WI38 (cell line): ENCODE measurements at regions not wholly inside any gene's neighbourhood (a gene's known extent, or its start where the extent isn't known, plus 50 kb on each side); places are given as distances from the start of the nearest gene placed in this dataset.

Experiments
- H3K4me3 ChIP-seq: 2 replicates; pipeline ENCODE4 v1.5.1; 2011; ENCODE audit warnings: low read depth, mild to moderate bottlenecking, control low read depth, low read length
- TF ChIP-seq, protein P1 (sequence below): IDR thresholded peaks from 2 replicates; pipeline ENCODE4 v1.5.1; 2012; ENCODE audit warnings: low read depth, mild to moderate bottlenecking, control low read depth, low read length

DNA sequence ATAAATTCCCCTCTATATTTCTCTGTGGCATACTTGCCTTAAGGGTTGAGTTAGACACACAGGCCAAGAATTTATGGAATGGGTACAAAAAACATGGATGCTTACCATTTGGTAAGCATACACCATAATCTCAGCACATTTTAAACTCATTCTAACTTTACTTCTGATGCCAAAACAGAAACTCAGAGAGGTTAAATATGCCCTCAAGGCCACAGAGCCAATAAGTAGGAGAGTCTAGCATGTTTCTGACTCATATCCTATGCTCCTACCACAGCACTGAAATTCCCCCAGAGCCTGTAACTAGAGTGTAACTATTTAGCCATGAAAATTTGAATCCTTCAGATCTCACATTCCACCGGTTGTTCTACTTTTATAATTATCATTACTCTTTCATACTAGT is 559.7 kb downstream of the ACTL7B start:
- no peak overlapping the region for H3K4me3 ChIP-seq
- TF ChIP-seq, protein P1, sequence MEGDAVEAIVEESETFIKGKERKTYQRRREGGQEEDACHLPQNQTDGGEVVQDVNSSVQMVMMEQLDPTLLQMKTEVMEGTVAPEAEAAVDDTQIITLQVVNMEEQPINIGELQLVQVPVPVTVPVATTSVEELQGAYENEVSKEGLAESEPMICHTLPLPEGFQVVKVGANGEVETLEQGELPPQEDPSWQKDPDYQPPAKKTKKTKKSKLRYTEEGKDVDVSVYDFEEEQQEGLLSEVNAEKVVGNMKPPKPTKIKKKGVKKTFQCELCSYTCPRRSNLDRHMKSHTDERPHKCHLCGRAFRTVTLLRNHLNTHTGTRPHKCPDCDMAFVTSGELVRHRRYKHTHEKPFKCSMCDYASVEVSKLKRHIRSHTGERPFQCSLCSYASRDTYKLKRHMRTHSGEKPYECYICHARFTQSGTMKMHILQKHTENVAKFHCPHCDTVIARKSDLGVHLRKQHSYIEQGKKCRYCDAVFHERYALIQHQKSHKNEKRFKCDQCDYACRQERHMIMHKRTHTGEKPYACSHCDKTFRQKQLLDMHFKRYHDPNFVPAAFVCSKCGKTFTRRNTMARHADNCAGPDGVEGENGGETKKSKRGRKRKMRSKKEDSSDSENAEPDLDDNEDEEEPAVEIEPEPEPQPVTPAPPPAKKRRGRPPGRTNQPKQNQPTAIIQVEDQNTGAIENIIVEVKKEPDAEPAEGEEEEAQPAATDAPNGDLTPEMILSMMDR = no peak

DNA sequence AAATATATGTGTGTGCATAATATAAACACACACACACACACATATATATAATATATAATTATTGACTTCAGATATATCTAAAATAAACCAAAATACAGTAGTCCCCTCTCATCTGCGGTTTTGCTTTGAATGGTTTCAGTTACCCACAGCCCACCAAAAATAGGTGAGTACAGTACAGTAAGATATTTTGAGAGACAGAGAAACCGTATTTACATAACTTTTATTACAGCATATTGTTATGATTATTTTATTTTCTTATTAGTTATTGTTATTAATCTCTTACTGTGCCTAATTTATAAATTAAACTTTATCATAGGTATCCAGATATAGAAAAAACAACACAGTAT is 564.2 kb downstream of the ACTL7B start:
- no peak overlapping the region for H3K4me3 ChIP-seq
- TF ChIP-seq, protein P1 = no peak

DNA sequence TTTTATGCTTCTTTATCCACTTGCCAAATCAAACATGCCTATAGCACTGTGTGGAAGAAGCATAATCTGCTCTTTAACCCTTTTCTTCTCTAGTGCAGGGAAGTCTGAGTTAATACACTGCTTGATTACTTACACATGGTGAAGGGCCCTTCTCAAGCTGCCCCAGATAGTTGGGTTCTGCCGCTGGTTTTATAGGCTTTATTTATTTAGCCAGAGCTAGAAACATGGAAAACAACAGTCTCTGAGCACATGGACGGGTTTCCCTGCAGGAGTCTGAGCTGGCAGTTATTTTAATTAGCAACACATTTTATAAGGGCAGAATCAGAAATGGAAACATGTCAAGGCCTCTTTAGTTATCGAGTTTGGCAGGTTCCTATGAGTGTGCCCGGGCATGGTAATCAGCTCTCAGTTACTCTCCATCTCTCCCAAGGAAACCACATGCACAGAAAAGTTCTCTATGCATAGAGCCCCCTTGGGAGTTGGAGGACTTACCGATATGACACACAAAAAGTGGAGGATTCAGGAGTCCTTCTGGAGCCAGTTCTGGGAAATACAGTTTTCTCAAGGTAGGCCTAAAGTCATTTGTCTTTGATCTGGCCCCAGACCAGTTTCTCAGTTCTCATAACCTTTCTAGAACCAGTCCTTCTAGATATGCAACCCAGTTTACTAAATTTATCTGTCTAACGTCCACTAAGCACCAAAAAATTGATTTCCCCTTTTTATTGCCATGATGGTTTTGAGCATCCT is 564.8 kb downstream of the ACTL7B start:
- no peak overlapping the region for H3K4me3 ChIP-seq
- TF ChIP-seq, protein P1 = no peak

DNA sequence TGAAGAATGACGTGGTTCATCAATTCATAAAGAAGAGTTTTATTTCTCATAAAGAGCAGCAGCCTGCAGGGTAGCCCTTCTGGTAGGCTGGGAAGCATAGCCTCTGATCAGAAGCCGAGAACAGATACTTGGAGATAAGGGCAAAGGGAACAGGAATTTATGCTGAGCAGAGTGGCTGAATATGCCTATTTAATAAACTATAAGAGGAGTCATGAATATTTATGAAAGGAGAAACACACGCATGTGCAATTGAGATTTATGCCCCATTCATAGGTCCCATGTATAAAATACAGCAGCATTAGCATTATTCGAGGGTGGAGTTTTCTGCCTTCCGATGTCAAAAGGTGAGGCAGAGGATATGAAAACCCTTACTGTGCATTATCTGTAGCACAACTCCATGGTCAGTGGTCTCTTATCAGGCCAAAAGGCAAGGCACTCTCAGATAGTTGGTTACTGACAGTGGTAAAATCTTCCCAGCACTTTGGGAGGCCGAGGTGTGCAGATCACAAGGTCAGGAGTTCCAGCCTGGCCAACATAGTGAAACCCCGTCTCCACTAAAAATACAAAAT is 569.1 kb downstream of the ACTL7B start:
- TF ChIP-seq, protein P1 = no peak
- no peak overlapping the region for H3K4me3 ChIP-seq

DNA sequence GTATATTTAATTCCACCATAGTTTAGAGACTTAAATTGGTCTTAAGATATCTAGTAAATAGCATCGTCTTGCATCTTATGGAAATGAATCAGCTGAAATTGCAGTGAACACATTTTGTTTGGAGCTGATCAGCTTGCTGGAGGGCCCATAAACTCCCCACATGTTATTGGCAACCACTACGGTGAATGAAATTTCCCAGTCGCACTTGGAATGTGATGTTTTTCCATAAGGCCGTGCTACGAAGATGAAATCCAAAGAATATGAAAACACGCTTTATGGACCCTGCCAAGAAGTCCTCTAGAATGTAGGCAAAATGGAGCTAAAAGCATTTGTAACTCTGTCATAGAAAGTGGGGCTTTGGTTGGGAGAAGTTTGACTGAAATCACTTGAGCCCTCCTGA is 572.1 kb downstream of the ACTL7B start:
- TF ChIP-seq, protein P1 = no peak
- H3K4me3 ChIP-seq = no peak overlapping the region

DNA sequence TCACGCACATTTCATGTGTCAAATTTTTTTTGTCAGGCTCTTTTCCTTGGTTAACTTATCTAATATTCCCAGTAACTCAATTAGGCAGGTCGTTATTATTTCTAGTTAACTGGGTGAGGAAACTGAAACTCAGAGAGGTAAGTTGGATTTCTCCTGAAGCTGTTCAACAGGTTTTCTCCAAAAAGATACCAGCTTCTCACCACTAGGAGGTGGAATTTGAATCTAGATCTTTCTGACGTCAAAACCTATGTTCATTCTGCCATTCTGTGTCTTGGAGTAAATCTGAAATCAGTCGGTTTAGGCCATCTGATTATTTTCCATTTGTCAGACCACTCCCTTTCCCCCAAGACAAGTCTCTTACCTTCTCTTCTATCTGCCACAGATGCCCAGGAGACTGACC is 572.9 kb downstream of the ACTL7B start:
- TF ChIP-seq, protein P1 = no peak
- no peak overlapping the region for H3K4me3 ChIP-seq

DNA sequence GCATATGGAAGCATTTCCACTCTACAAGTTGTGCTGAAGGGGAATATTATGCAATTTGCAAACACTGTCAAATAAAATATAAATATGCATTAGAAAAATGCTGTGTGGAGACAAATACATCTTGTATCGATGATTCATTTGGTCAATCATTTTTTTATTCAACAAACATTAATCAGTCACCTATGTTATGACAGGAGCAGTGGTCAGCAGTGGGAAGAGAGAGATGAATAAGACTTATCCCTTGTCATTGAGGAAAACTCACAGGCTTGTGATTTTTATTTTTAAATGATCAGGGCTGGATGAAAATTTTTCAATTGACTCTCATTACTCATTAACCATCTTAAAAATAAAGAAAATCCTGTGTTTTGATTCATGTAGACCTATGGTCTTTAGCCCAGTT is 574.1 kb downstream of the ACTL7B start:
- no peak overlapping the region for H3K4me3 ChIP-seq
- TF ChIP-seq, protein P1 = no peak
